Right cardiac atrium (tissue), 5 donors: ENCODE measurements at regions not wholly inside any gene's neighbourhood (a gene's known extent, or its start where the extent isn't known, plus 50 kb on each side); places are given as distances from the start of the nearest gene placed in this dataset.

ENCODE experiments used
- ATAC-seq, 2 donors: fragments of 200-7000 bp; cut with Tn5 transposase; one replicate each; pipeline versions ENCODE4 v1.8.0 to v1.9.1; 2020; ENCODE audit warnings: moderate library complexity in 2 of 2, mild to moderate bottlenecking in 1 of 2
- DNase-seq, 3 donors: peaks; one replicate each; pipeline ENCODE4 v3.0.0-alpha.2; 2020
- H3K27ac ChIP-seq: one replicate; pipeline ENCODE4 v1.5.1; 2013; ENCODE audit warnings: mild to moderate bottlenecking, low read length, control low read depth, moderate library complexity
- H3K27me3 ChIP-seq: one replicate; pipeline ENCODE4 v1.6.1; 2013; ENCODE audit not compliant: control insufficient read depth, insufficient read depth
- H3K4me1 ChIP-seq: one replicate; pipeline ENCODE4 v1.6.1; 2013; ENCODE audit warnings: low read length; ENCODE audit not compliant: control insufficient read depth, insufficient read depth
- H3K4me3 ChIP-seq: one replicate; pipeline ENCODE4 v1.5.1; 2013; ENCODE audit warnings: low read length, control low read depth
- H3K9me3 ChIP-seq: one replicate; pipeline ENCODE4 v1.6.1; 2013; ENCODE audit warnings: low read length; ENCODE audit not compliant: control insufficient read depth
- WGBS: extraction: QIAGEN DNeasy Blood & Tissue Kit; methylation state at CpG from one replicate; pipeline ENCODE4 v1.1.7; 2013; 5-methylcytosine and 5-hydroxymethylcytosine counted together
- intact Hi-C, 4 donors: fragments of 100-400 bp; cut with DNase I; formaldehyde crosslinking; loops; one replicate each; pipeline versions ENCODE4 v1.11.0 to v1.14.0; 2022 to 2023
- donor health status: healthy with polysubstance abuse.
- donor health status: DM: no; HTN: yes; CAD: no.
- donor health status: DM: no; HTN: no; CAD: no.
- donor health status: DM: no; HTN: yes; CAD: no; lungs with severe emphysema.
- donor health status: DM: yes; HTN: yes; CAD: no.

GRCh38 chr17:11023639-11024479, 186.0 kb upstream of the PIRT start:
- Histone ChIP-seq H3K27me3 (no peaks in the 10 kb centered on the region), H3K27ac (no peak overlapping the region), H3K4me3 (no peak overlapping the region), H3K4me1 (no peaks in the 10 kb centered on the region), H3K9me3 (no peaks in the 10 kb centered on the region)
- 52% methylated on average over 5 of the region's 5 CpGs for WGBS
- intact Hi-C loops, result no loop called here
- no peak for DNase-seq
- ATAC-seq, result no peak

GRCh38 chr17:11006530-11006929, 168.6 kb upstream of the PIRT start:
- WGBS, result 85% methylated on average over 5 of the region's 5 CpGs
- H3K4me3 ChIP-seq, result no peak overlapping the region
- no peak for ATAC-seq
- no peak overlapping the region for H3K27ac ChIP-seq
- H3K27me3 ChIP-seq, result no peaks in the 10 kb centered on the region
- DNase-seq, result peak in 1 of 3 donors; percentile 40
- no peaks in the 10 kb centered on the region for H3K4me1 ChIP-seq
- H3K9me3 ChIP-seq, result no peaks in the 10 kb centered on the region
- intact Hi-C loops, result no loop called here

- H3K9me3 ChIP-seq, result no peaks in the 10 kb centered on the region
- no peak for ATAC-seq
- WGBS, result 62% methylated on average over 8 of the region's 8 CpGs
- H3K27me3 ChIP-seq, result no peaks in the 10 kb centered on the region
- no peak overlapping the region for H3K4me3 ChIP-seq
- intact Hi-C loops, result no loop called here
- H3K27ac ChIP-seq, result no peak overlapping the region
- no peaks in the 10 kb centered on the region for H3K4me1 ChIP-seq
- DNase-seq, result peak in 2 of 3 donors; percentile 21 to 26
These were observed 168.1 kb upstream of the PIRT start for GRCh38 chr17:11005940-11006339.

GRCh38 chr17:11002417-11002816, 164.5 kb upstream of the PIRT start:
- Histone ChIP-seq H3K4me1 (no peaks in the 10 kb centered on the region), H3K9me3 (no peaks in the 10 kb centered on the region), H3K4me3 (no peak overlapping the region), H3K27me3 (no peaks in the 10 kb centered on the region), H3K27ac (no peak overlapping the region)
- DNase-seq (no peak), ATAC-seq (no peak)
- intact Hi-C loops, result no loop called here
- 29% methylated on average over 2 of the region's 2 CpGs for WGBS

- Histone ChIP-seq H3K27ac (no peak overlapping the region), H3K9me3 (no peaks in the 10 kb centered on the region), H3K27me3 (no peaks in the 10 kb centered on the region), H3K4me1 (no peaks in the 10 kb centered on the region), H3K4me3 (no peak overlapping the region)
- WGBS, result 38% methylated on average over 4 of the region's 4 CpGs
- no peak for DNase-seq
- ATAC-seq, result no peak
- intact Hi-C loops, result no loop called here
These were observed 163.8 kb upstream of the PIRT start for GRCh38 chr17:11001651-11002050.

- WGBS, result 74% methylated on average over 2 of the region's 2 CpGs
- no peak overlapping the region for H3K4me3 ChIP-seq
- no peak for DNase-seq
- intact Hi-C loops, result no loop called here
- ATAC-seq, result no peak
- H3K4me1 ChIP-seq, result no peaks in the 10 kb centered on the region
- no peaks in the 10 kb centered on the region for H3K9me3 ChIP-seq
- H3K27ac ChIP-seq, result no peak overlapping the region
- H3K27me3 ChIP-seq, result no peaks in the 10 kb centered on the region
These were observed 161.6 kb upstream of the PIRT start for GRCh38 chr17:10999484-10999883.

- DNase-seq (no peak), ATAC-seq (no peak)
- 53% methylated on average over 7 of the region's 7 CpGs for whole genome bisulfite sequencing
- no peak overlapping the region for H3K4me3 ChIP-seq
- no peaks in the 10 kb centered on the region for H3K4me1 ChIP-seq
- no peak overlapping the region for H3K27ac ChIP-seq
- intact Hi-C loops, result no loop called here
- H3K27me3 ChIP-seq, result no peaks in the 10 kb centered on the region
- no peaks in the 10 kb centered on the region for H3K9me3 ChIP-seq
These were observed 155.2 kb upstream of the PIRT start for GRCh38 chr17:10993126-10993525.

GRCh38 chr17:10992106-10992880, 154.4 kb upstream of the PIRT start:
- Histone ChIP-seq H3K9me3 (no peaks in the 10 kb centered on the region), H3K4me1 (no peaks in the 10 kb centered on the region), H3K27ac (no peak overlapping the region), H3K4me3 (no peak overlapping the region), H3K27me3 (no peaks in the 10 kb centered on the region)
- WGBS, result 22% methylated on average over 10 of the region's 10 CpGs
- DNase-seq, result no peak
- intact Hi-C loops, result no loop called here
- ATAC-seq, result no peak

GRCh38 chr17:10987786-10988185, 149.9 kb upstream of the PIRT start:
- no peaks in the 10 kb centered on the region for H3K4me1 ChIP-seq
- no peak overlapping the region for H3K4me3 ChIP-seq
- intact Hi-C loops, result no loop called here
- DNase-seq, result no peak
- H3K9me3 ChIP-seq, result peaks cover 2% of the 10 kb centered on the region
- no peak overlapping the region for H3K27ac ChIP-seq
- 80% methylated on average over 5 of the region's 5 CpGs for WGBS
- H3K27me3 ChIP-seq, result no peaks in the 10 kb centered on the region
- ATAC-seq, result no peak

GRCh38 chr17:10984220-10984619, 146.3 kb upstream of the PIRT start:
- Histone ChIP-seq H3K4me1 (no peaks in the 10 kb centered on the region), H3K27me3 (no peaks in the 10 kb centered on the region), H3K27ac (no peak overlapping the region), H3K9me3 (peaks cover 2% of the 10 kb centered on the region), H3K4me3 (no peak overlapping the region)
- intact Hi-C loops, result no loop called here
- 41% methylated on average over 3 of the region's 3 CpGs for WGBS
- DNase-seq (no peak), ATAC-seq (no peak)

- Histone ChIP-seq H3K27me3 (no peaks in the 10 kb centered on the region), H3K4me1 (no peaks in the 10 kb centered on the region), H3K27ac (no peak overlapping the region), H3K4me3 (no peak overlapping the region), H3K9me3 (no peaks in the 10 kb centered on the region)
- ATAC-seq (no peak), DNase-seq (no peak)
- WGBS, result 78% methylated on average over 4 of the region's 4 CpGs
- intact Hi-C loops, result no loop called here
These were observed 138.5 kb upstream of the PIRT start for GRCh38 chr17:10976401-10976800.
